ENCODE measurements at regions not wholly inside any gene's neighbourhood (a gene's known extent, or its start where the extent isn't known, plus 50 kb on each side); places are given as distances from the start of the nearest gene placed in this dataset.

GRCh38 chr4:97105347-97106099 is 1037.8 kb downstream of the STPG2 start:
- TF ChIP-seq, protein P1, sequence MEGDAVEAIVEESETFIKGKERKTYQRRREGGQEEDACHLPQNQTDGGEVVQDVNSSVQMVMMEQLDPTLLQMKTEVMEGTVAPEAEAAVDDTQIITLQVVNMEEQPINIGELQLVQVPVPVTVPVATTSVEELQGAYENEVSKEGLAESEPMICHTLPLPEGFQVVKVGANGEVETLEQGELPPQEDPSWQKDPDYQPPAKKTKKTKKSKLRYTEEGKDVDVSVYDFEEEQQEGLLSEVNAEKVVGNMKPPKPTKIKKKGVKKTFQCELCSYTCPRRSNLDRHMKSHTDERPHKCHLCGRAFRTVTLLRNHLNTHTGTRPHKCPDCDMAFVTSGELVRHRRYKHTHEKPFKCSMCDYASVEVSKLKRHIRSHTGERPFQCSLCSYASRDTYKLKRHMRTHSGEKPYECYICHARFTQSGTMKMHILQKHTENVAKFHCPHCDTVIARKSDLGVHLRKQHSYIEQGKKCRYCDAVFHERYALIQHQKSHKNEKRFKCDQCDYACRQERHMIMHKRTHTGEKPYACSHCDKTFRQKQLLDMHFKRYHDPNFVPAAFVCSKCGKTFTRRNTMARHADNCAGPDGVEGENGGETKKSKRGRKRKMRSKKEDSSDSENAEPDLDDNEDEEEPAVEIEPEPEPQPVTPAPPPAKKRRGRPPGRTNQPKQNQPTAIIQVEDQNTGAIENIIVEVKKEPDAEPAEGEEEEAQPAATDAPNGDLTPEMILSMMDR (IDR thresholded peaks at IDR 0.05): no peak
- no peak for TF ChIP-seq POLR2A (IDR thresholded peaks at IDR 0.05)
